Esophagus muscularis mucosa (tissue), 3 donors: ENCODE measurements at regions not wholly inside any gene's neighbourhood (a gene's known extent, or its start where the extent isn't known, plus 50 kb on each side); places are given as distances from the start of the nearest gene placed in this dataset.

Experiments
- POLR2AphosphoS5 ChIP-seq, 2 donors: sonication (generic); formaldehyde crosslinking; IDR thresholded peaks; one replicate each; pipeline ENCODE4 v1.6.1; 2017; ENCODE audit warnings: antibody characterized with exemption in 2 of 2
- TF ChIP-seq, protein P1 (sequence below), 3 experiments: fragments of 200-600 bp in 2 of 3; fragments of 450-650 bp in 1 of 3; sonication (generic) in 2 of 3; IDR thresholded peaks; one replicate each; pipeline ENCODE4 v1.5.1; 2017 to 2019; ENCODE audit warnings: antibody characterized with exemption in 3 of 3, mild to moderate bottlenecking in 2 of 3, moderate library complexity in 1 of 3

DNA sequence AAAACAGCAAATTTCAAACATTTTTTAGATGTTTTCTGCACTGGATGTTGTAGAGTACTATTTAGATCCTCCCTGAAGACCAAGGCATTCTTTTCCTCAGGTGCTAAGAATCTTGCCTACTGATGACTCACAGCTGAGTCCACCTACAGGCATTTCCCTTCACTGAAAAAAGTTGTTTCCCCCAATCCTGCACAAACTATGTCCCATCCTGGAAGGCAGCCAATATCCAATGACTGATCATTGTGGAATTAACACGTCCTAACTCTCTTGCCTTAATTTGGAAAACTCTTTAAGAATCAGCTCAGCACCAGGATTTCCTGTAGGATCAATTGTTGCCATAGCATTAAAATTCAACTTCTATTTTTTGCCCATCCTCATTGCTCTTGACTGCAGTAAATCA, 268.4 kb upstream of the IRAK1BP1 start:
- TF ChIP-seq, protein P1, sequence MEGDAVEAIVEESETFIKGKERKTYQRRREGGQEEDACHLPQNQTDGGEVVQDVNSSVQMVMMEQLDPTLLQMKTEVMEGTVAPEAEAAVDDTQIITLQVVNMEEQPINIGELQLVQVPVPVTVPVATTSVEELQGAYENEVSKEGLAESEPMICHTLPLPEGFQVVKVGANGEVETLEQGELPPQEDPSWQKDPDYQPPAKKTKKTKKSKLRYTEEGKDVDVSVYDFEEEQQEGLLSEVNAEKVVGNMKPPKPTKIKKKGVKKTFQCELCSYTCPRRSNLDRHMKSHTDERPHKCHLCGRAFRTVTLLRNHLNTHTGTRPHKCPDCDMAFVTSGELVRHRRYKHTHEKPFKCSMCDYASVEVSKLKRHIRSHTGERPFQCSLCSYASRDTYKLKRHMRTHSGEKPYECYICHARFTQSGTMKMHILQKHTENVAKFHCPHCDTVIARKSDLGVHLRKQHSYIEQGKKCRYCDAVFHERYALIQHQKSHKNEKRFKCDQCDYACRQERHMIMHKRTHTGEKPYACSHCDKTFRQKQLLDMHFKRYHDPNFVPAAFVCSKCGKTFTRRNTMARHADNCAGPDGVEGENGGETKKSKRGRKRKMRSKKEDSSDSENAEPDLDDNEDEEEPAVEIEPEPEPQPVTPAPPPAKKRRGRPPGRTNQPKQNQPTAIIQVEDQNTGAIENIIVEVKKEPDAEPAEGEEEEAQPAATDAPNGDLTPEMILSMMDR (IDR thresholded peaks at IDR 0.05), result no peak
- TF ChIP-seq POLR2AphosphoS5 (IDR thresholded peaks at IDR 0.05), result peak; percentile 55 to 58
